GM12878 (cell line): ENCODE measurements at regions not wholly inside any gene's neighbourhood (a gene's known extent, or its start where the extent isn't known, plus 50 kb on each side); places are given as distances from the start of the nearest gene placed in this dataset.

ENCODE experiments used
- ATAC-seq: fragments of 200-7000 bp; cut with Tn5 transposase; 3 replicates; pipeline ENCODE4 v1.9.1; 2020; ENCODE audit warnings: mild to moderate bottlenecking, moderate library complexity
- BruUV-seq: library from RNA; stranded (reverse); fragments of 400-500 nt; replicated peaks from 2 replicates; lab custom pipeline; 2021; lab: Mats Ljungman, UMichigan
- CTCF ChIA-PET: fragments of 300-600 bp; sonication (Branson Sonifier 250); formaldehyde crosslinking; extraction: SDS; loops from one replicate; lab custom pipeline; 2021; ENCODE audit warnings: inconsistent platforms; lab: Yijun Ruan, JAX
- POLR2A ChIA-PET: fragments of 350-600 bp; formaldehyde crosslinking; extraction: SDS; loops from one replicate; lab custom pipeline; 2021; ENCODE audit warnings: inconsistent platforms; lab: Charles Lee
- RAD21 ChIA-PET: fragments of 300-600 bp; sonication (Branson Sonifier 250); formaldehyde crosslinking; loops from one replicate; lab custom pipeline; 2023; ENCODE audit warnings: antibody characterized with exemption; ENCODE audit not compliant: unreplicated experiment; lab: Charles Lee
- SMC1A ChIA-PET: fragments of 300-600 bp; sonication (Branson Sonifier 250); formaldehyde crosslinking; loops from one replicate; lab custom pipeline; 2023; ENCODE audit not compliant: unreplicated experiment, uncharacterized antibody; lab: Charles Lee
- DNase-seq: peaks from one replicate; pipeline ENCODE4 v3.0.0-alpha.2; 2011; ENCODE audit warnings: low read depth, low spot score
- FAIRE-seq: peaks from 3 replicates; lab custom pipeline; 2011; peaks lifted over from hg19 to GRCh38; lab: Jason Lieb, UNC
- H2AFZ ChIP-seq: 2 replicates; pipeline ENCODE4 v1.6.0; 2011; ENCODE audit warnings: low read depth, low read length, control low read depth; ENCODE audit not compliant: control insufficient read depth
- H3K27ac ChIP-seq: 2 replicates; pipeline ENCODE4 v1.5.1; 2011; ENCODE audit warnings: control low read depth; ENCODE audit not compliant: control insufficient read depth, insufficient read depth
- H3K27me3 ChIP-seq, 2 experiments: replicated peaks in 1 of 2; 2 replicates each; pipeline versions ENCODE4 v1.6.0 to v1.6.1; 2011; ENCODE audit warnings: low read length in 1 of 2; ENCODE audit not compliant: control insufficient read depth in 2 of 2, insufficient read depth in 2 of 2
- H3K36me3 ChIP-seq, 2 experiments: 2 replicates each; pipeline ENCODE4 v1.5.1; 2011; ENCODE audit warnings: low read length in 1 of 2; ENCODE audit not compliant: control insufficient read depth in 2 of 2, insufficient read depth in 2 of 2
- H3K4me1 ChIP-seq: 2 replicates; pipeline ENCODE4 v1.6.1; 2011; ENCODE audit warnings: mild to moderate bottlenecking, low read length, moderate library complexity, mixed read lengths; ENCODE audit not compliant: control insufficient read depth, insufficient read depth
- H3K4me2 ChIP-seq: 2 replicates; pipeline ENCODE4 v1.6.0; 2011; ENCODE audit warnings: control low read depth; ENCODE audit not compliant: control insufficient read depth, insufficient read depth
- H3K4me3 ChIP-seq: fragments of 200-600 bp; sonication (generic); 2 replicates; pipeline ENCODE4 v1.5.1; 2016
- H3K79me2 ChIP-seq: 2 replicates; pipeline ENCODE4 v1.6.0; 2011; ENCODE audit warnings: low read length; ENCODE audit not compliant: control insufficient read depth, insufficient read depth
- H3K9ac ChIP-seq: 2 replicates; pipeline ENCODE4 v1.8.0; 2011; ENCODE audit warnings: low read length, control low read depth, mixed read lengths; ENCODE audit not compliant: control insufficient read depth, insufficient read depth
- H3K9me3 ChIP-seq: replicated peaks from 3 replicates; pipeline ENCODE4 v1.5.1; 2011; ENCODE audit warnings: mild to moderate bottlenecking, low read length; ENCODE audit not compliant: control insufficient read depth, insufficient read depth
- H4K20me1 ChIP-seq: 2 replicates; pipeline ENCODE4 v1.6.0; 2011; ENCODE audit not compliant: control insufficient read depth, insufficient read depth
- ASH2L ChIP-seq: fragments of 300-600, 200-600 bp; sonication (generic); IDR thresholded peaks from 2 replicates; pipeline ENCODE4 v1.6.1; 2017; ENCODE audit warnings: low read depth, mild to moderate bottlenecking, borderline replicate concordance
- BCL11A ChIP-seq: IDR thresholded peaks from 2 replicates; pipeline ENCODE4 v1.6.1; 2011; ENCODE audit warnings: low read depth, low read length
- CREM ChIP-seq: IDR thresholded peaks from 2 replicates; pipeline ENCODE4 v1.6.1; 2014; ENCODE audit warnings: antibody characterized with exemption, low read depth
- HDGF ChIP-seq: fragments of 450-650 bp; IDR thresholded peaks from 2 replicates; pipeline ENCODE4 v1.6.1; 2016; ENCODE audit warnings: antibody characterized with exemption
- IKZF1 ChIP-seq: fragments of 450-650 bp; conservative IDR thresholded peaks from 2 replicates; pipeline ENCODE4 v1.6.1; 2017; ENCODE audit warnings: antibody characterized with exemption, mild to moderate bottlenecking
- MTA3 ChIP-seq: IDR thresholded peaks from 2 replicates; pipeline ENCODE4 v1.6.1; 2012; ENCODE audit warnings: low read length, inconsistent platforms, borderline replicate concordance
- PAX5 ChIP-seq: IDR thresholded peaks from 2 replicates; pipeline ENCODE4 v1.6.1; 2011; ENCODE audit warnings: low read depth, low read length, borderline replicate concordance
- RFX5 ChIP-seq: IDR thresholded peaks from 2 replicates; pipeline ENCODE4 v1.6.1; 2011; ENCODE audit warnings: low read depth, low read length, improper control_type of control experiment
- SKIL ChIP-seq: fragments of 450-650 bp; IDR thresholded peaks from 2 replicates; pipeline ENCODE4 v1.6.1; 2017; ENCODE audit warnings: mild to moderate bottlenecking, low read depth, inconsistent platforms; ENCODE audit not compliant: poor library complexity, severe bottlenecking
- SMC3 ChIP-seq: IDR thresholded peaks from 2 replicates; pipeline ENCODE4 v1.6.1; 2011; ENCODE audit warnings: low read length, improper control_type of control experiment, borderline replicate concordance
- ZBTB33 ChIP-seq: fragments of 450-650 bp; IDR thresholded peaks from 2 replicates; pipeline ENCODE4 v1.6.1; 2017; ENCODE audit warnings: mild to moderate bottlenecking
- ZNF217 ChIP-seq: fragments of 450-650 bp; IDR thresholded peaks from 2 replicates; pipeline ENCODE4 v1.6.1; 2017; ENCODE audit warnings: antibody characterized with exemption, mild to moderate bottlenecking
- ZNF622 ChIP-seq: fragments of 450-650 bp; IDR thresholded peaks from 2 replicates; pipeline ENCODE4 v1.6.1; 2017; ENCODE audit warnings: mild to moderate bottlenecking, inconsistent platforms
- ZZZ3 ChIP-seq: IDR thresholded peaks from 2 replicates; pipeline ENCODE4 v1.6.1; 2011; ENCODE audit warnings: low read depth; ENCODE audit not compliant: control insufficient read depth, insufficient read length
- WGBS: methylation state at CpG from one replicate; pipeline ENCODE4 v1.1.6; 2016; ENCODE audit warnings: low lambda C conversion rate; ENCODE audit not compliant: insufficient replicate concordance, insufficient coverage; ENCODE audit errors: missing lambda C conversion rate; 5-methylcytosine and 5-hydroxymethylcytosine counted together
- in situ Hi-C: fragments of 300-500 bp; cut with MboI; formaldehyde crosslinking; loops from 9 replicates; pipeline ENCODE4 v1.14.3; 2018; ENCODE audit warnings: mixed read lengths
- intact Hi-C: fragments of 100-400 bp; cut with micrococcal nuclease; formaldehyde crosslinking; loops from one replicate; pipeline ENCODE4 v1.14.2; 2022; ENCODE audit not compliant: unreplicated experiment
- TF ChIP-seq, protein P1 (sequence below): IDR thresholded peaks from 2 replicates; pipeline ENCODE4 v1.6.1; 2012; ENCODE audit warnings: low read length, inconsistent platforms

DNA sequence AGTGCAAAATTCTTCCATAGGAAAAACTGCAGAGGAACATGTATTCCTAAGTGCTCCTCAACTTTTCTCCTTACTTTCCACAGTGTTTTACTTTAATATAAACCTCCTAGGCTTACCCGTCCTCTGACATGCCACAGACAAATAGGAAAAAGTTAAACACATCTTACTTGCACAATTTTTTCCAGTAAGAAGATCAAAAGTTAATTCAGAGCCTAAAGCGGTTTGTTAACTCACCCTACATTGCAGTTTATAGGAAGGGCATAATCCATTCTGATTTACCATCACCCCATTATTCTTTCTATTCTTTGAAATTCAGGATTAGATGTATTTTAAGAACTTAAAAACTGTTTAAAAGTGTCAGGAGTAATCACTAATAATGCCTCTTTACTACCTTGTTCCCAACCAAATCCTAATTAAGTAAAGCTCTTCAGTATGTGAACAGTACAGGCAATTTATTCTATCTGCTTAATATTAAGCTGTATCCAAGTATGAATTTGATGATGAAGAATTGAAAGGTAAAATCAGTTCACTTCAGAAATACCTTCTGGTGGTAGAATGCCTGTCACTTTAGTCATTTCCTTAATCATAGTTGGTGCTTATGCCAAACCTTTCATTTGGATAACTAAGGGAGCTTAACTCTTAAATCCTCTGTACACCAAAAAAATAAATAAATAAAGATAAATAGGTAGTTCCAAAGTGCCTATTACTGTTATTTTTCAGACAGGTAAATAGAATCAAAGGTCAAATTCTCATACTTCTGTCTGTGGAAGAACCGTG, 292.0 kb downstream of the ALDH8A1 start (continued):
- no peak for TF ChIP-seq ZBTB33
- no peak for TF ChIP-seq ZNF217
- TF ChIP-seq PAX5, result no peak

GRCh38 chr6:134657343-134657742, 292.6 kb downstream of the ALDH8A1 start:
- Histone ChIP-seq H3K36me3 (no peaks in the 10 kb centered on the region), H3K27ac (no peak overlapping the region), H2AFZ (no peak overlapping the region), H3K79me2 (no peaks in the 10 kb centered on the region), H3K27me3 (no peaks in the 10 kb centered on the region), H3K9me3 (no peaks in the 10 kb centered on the region), H4K20me1 (no peaks in the 10 kb centered on the region), H3K4me2 (no peak overlapping the region), H3K4me1 (no peaks in the 10 kb centered on the region), H3K4me3 (no peak overlapping the region), H3K9ac (no peak overlapping the region)
- SMC1A ChIA-PET, result interaction anchor here (1.1 to 1.9 kb wide), 2 partner anchors 16 to 36 kb away, joined by 3 to 6 read pairs; no protein-coding TSS in a partner anchor
- no peak for DNase-seq
- no peak for FAIRE-seq
- RAD21 ChIA-PET, result no interaction called here
- CTCF ChIA-PET, result interaction anchor here (0.7 to 1.5 kb wide), 4 partner anchors 16 to 283 kb away, joined by 3 to 4 read pairs (median 4); no protein-coding TSS in a partner anchor
- POLR2A ChIA-PET, result no interaction called here
- intact Hi-C loops, result no loop called here
- in situ Hi-C loops, result no loop called here
- ATAC-seq, result no peak
- BruUV-seq, result no TSS peak
- 18% methylated on average over 3 of the region's 3 CpGs for WGBS
- no peak for TF ChIP-seq ZNF622
- TF ChIP-seq HDGF, result no peak
- TF ChIP-seq RFX5, result no peak
- no peak for TF ChIP-seq SKIL
- TF ChIP-seq MTA3, result no peak
- TF ChIP-seq BCL11A, result no peak
- TF ChIP-seq CREM, result no peak
- TF ChIP-seq ZBTB33, result no peak
- no peak for TF ChIP-seq ASH2L
- TF ChIP-seq IKZF1, result no peak
- TF ChIP-seq, protein P1, sequence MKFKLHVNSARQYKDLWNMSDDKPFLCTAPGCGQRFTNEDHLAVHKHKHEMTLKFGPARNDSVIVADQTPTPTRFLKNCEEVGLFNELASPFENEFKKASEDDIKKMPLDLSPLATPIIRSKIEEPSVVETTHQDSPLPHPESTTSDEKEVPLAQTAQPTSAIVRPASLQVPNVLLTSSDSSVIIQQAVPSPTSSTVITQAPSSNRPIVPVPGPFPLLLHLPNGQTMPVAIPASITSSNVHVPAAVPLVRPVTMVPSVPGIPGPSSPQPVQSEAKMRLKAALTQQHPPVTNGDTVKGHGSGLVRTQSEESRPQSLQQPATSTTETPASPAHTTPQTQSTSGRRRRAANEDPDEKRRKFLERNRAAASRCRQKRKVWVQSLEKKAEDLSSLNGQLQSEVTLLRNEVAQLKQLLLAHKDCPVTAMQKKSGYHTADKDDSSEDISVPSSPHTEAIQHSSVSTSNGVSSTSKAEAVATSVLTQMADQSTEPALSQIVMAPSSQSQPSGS, result no peak
- TF ChIP-seq SMC3, result no peak
- no peak for TF ChIP-seq ZZZ3
